HG03280 (cell line): ENCODE measurements at regions not wholly inside any gene's neighbourhood (a gene's known extent, or its start where the extent isn't known, plus 50 kb on each side); places are given as distances from the start of the nearest gene placed in this dataset.
"Not testable (repeated sequence)": the region's sequence is repeated elsewhere in the genome, so short reads cannot be mapped to it uniquely, and the experiment has no call there.

Source experiments
- ATAC-seq: cut with Tn5 transposase; IDR thresholded peaks from one replicate; pipeline ENCODE4 v1.9.1; 2021; ENCODE audit warnings: mild to moderate bottlenecking, moderate library complexity; ENCODE audit not compliant: unreplicated experiment

GRCh38 chr2:189231719-189232323 is 52.3 kb upstream of the COL5A2 start:
- no peak for ATAC-seq

- ATAC-seq, result peak; percentile 78
Observed at GRCh38 chr2:189232759-189233406, 53.3 kb upstream of the COL5A2 start.

GRCh38 chr2:189233527-189233926 is 54.0 kb upstream of the COL5A2 start:
- no peak for ATAC-seq

- no peak for ATAC-seq
Observed at GRCh38 chr2:189234991-189235390, 55.4 kb upstream of the COL5A2 start.

- no peak for ATAC-seq
Observed at GRCh38 chr2:189236066-189236465, 56.5 kb upstream of the COL5A2 start.

- ATAC-seq, result no peak
Observed at GRCh38 chr2:189238903-189239302, 59.3 kb upstream of the COL5A2 start.

- ATAC-seq, result not testable (repeated sequence)
Observed at GRCh38 chr2:189243843-189244242, 64.3 kb upstream of the COL5A2 start.

- no peak for ATAC-seq
Observed at GRCh38 chr2:189247276-189247675, 67.7 kb upstream of the COL5A2 start.

GRCh38 chr2:189248141-189248540 is 68.6 kb upstream of the COL5A2 start:
- no peak for ATAC-seq

GRCh38 chr2:189249171-189249570 is 69.6 kb upstream of the COL5A2 start:
- ATAC-seq, result no peak

GRCh38 chr2:189249901-189250300 is 70.3 kb upstream of the COL5A2 start:
- no peak for ATAC-seq

- ATAC-seq, result no peak
Observed at GRCh38 chr2:189252991-189253675, 73.6 kb upstream of the COL5A2 start.

GRCh38 chr2:189253836-189254235 is 74.3 kb upstream of the COL5A2 start:
- ATAC-seq, result no peak

GRCh38 chr2:189254268-189254883 is 74.8 kb upstream of the COL5A2 start:
- no peak for ATAC-seq

- no peak for ATAC-seq
Observed at GRCh38 chr2:189255711-189256110, 76.2 kb upstream of the COL5A2 start.

- ATAC-seq, result no peak
Observed at GRCh38 chr2:189258616-189259365, 79.2 kb upstream of the COL5A2 start.

GRCh38 chr2:189260361-189260814 is 80.8 kb upstream of the COL5A2 start:
- ATAC-seq, result no peak

GRCh38 chr2:189261431-189261841 is 81.9 kb upstream of the COL5A2 start:
- ATAC-seq, result no peak

GRCh38 chr2:189261916-189262315 is 82.4 kb upstream of the COL5A2 start:
- no peak for ATAC-seq

- no peak for ATAC-seq
Observed at GRCh38 chr2:189265696-189266320, 86.2 kb upstream of the COL5A2 start.

- no peak for ATAC-seq
Observed at GRCh38 chr2:189267491-189267890, 87.9 kb upstream of the COL5A2 start.
